OCI-LY1 (cell line): ENCODE measurements at regions not wholly inside any gene's neighbourhood (a gene's known extent, or its start where the extent isn't known, plus 50 kb on each side); places are given as distances from the start of the nearest gene placed in this dataset.
"Not testable (repeated sequence)": the region's sequence is repeated elsewhere in the genome, so short reads cannot be mapped to it uniquely, and the experiment has no call there.

Source experiments
- H2AFZ ChIP-seq: fragments of 200-600 bp; sonication (generic), shearing (Covaris generic); 2 replicates; pipeline ENCODE4 v1.6.0; 2014; ENCODE audit warnings: antibody characterized with exemption, mild to moderate bottlenecking, low read length
- H3F3A ChIP-seq: fragments of 200-600 bp; sonication (generic), shearing (Covaris generic); 2 replicates; pipeline ENCODE4 v1.6.0; 2014; ENCODE audit warnings: mild to moderate bottlenecking, antibody characterized with exemption, low read length, moderate library complexity; ENCODE audit not compliant: insufficient read depth
- H3K27ac ChIP-seq: fragments of 200-600 bp; sonication (generic); 2 replicates; pipeline ENCODE4 v1.5.1; 2014; ENCODE audit warnings: low read length, mixed run types, mild to moderate bottlenecking, low read depth; ENCODE audit not compliant: poor library complexity, severe bottlenecking
- H3K27me3 ChIP-seq: fragments of 200-600 bp; sonication (generic); 2 replicates; pipeline ENCODE4 v1.6.0; 2014; ENCODE audit warnings: antibody characterized with exemption, mild to moderate bottlenecking, low read length, moderate library complexity; ENCODE audit not compliant: insufficient read depth
- H3K36me3 ChIP-seq: fragments of 200-600 bp; sonication (generic); 2 replicates; pipeline ENCODE4 v1.6.1; 2014; ENCODE audit warnings: mild to moderate bottlenecking, antibody characterized with exemption, low read length, moderate library complexity, mixed read lengths; ENCODE audit not compliant: insufficient read depth
- H3K4me1 ChIP-seq: fragments of 200-600 bp; sonication (generic); 2 replicates; pipeline ENCODE4 v1.5.1; 2014; ENCODE audit warnings: mild to moderate bottlenecking, low read length, moderate library complexity; ENCODE audit not compliant: insufficient read depth, severe bottlenecking
- H3K4me2 ChIP-seq: fragments of 200-600 bp; sonication (generic), shearing (Covaris generic); 2 replicates; pipeline ENCODE4 v1.6.1; 2014; ENCODE audit warnings: low read length
- H3K4me3 ChIP-seq: fragments of 200-600 bp; sonication (generic); 2 replicates; pipeline ENCODE4 v1.5.1; 2014; ENCODE audit warnings: low read length, low read depth, mild to moderate bottlenecking, mixed read lengths; ENCODE audit not compliant: poor library complexity, severe bottlenecking
- H3K79me2 ChIP-seq: fragments of 200-600 bp; shearing (Covaris generic); 2 replicates; pipeline ENCODE4 v1.6.1; 2016; ENCODE audit warnings: mixed run types, low read length, mixed read lengths; ENCODE audit not compliant: insufficient read depth
- H3K9ac ChIP-seq: fragments of 200-600 bp; sonication (generic), shearing (Covaris generic); 2 replicates; pipeline ENCODE4 v1.6.1; 2014; ENCODE audit warnings: mild to moderate bottlenecking, low read length, mixed read lengths
- H3K9me2 ChIP-seq: fragments of 200-600 bp; sonication (generic), shearing (Covaris generic); 2 replicates; pipeline ENCODE4 v1.6.1; 2014; ENCODE audit warnings: low read depth, mild to moderate bottlenecking, low read length, mixed read lengths
- H3K9me3 ChIP-seq: fragments of 200-600 bp; shearing (Covaris generic); 2 replicates; pipeline ENCODE4 v1.6.1; 2014; ENCODE audit warnings: low read length, mixed read lengths
- H4K20me1 ChIP-seq: fragments of 200-600 bp; sonication (generic), shearing (Covaris generic); 2 replicates; pipeline ENCODE4 v1.6.0; 2016; ENCODE audit warnings: mild to moderate bottlenecking, low read length; ENCODE audit not compliant: insufficient read depth
- EZH2 ChIP-seq: fragments of 200-600 bp; sonication (generic), shearing (Covaris generic); IDR thresholded peaks from 2 replicates; pipeline ENCODE4 v1.8.0; 2017; ENCODE audit warnings: borderline replicate concordance, mixed run types, mild to moderate bottlenecking, antibody characterized with exemption, low read length, moderate library complexity, mixed read lengths
- TF ChIP-seq, protein P1 (sequence below): fragments of 200-600 bp; sonication (generic), shearing (Covaris generic); IDR thresholded peaks from 2 replicates; pipeline ENCODE4 v1.5.1; 2017; ENCODE audit warnings: mild to moderate bottlenecking, antibody characterized with exemption, low read length, moderate library complexity, mixed read lengths

DNA sequence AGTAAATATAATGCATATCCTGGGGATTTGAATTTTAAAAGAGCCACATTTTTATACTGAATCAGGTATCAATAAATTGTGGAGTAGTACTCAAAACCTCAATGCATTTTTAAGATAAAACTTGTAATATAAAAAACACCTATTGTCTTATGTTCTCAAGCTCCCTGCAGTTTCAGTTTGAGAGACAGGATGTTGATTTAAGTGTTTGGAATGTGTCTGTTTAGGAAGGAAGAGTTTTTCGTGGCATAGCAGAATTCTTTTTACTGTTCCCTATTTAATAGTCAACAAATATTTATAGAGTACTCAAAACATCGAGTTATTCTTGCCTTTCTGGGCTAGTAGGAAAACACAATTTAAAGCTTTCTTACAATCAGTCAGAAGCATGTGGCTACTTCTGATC is 146.1 kb upstream of the BCHE start:
- Histone ChIP-seq H3K9me2 (no peaks in the 10 kb centered on the region), H3K9me3 (no peaks in the 10 kb centered on the region), H4K20me1 (no peaks in the 10 kb centered on the region), H2AFZ (no peak overlapping the region), H3K4me2 (no peak overlapping the region), H3F3A (no peaks in the 10 kb centered on the region), H3K9ac (no peak overlapping the region), H3K27me3 (no peaks in the 10 kb centered on the region), H3K79me2 (no peaks in the 10 kb centered on the region), H3K4me3 (no peak overlapping the region), H3K27ac (no peak overlapping the region), H3K4me1 (no peaks in the 10 kb centered on the region), H3K36me3 (no peaks in the 10 kb centered on the region)
- TF ChIP-seq EZH2, result no peak
- TF ChIP-seq, protein P1, sequence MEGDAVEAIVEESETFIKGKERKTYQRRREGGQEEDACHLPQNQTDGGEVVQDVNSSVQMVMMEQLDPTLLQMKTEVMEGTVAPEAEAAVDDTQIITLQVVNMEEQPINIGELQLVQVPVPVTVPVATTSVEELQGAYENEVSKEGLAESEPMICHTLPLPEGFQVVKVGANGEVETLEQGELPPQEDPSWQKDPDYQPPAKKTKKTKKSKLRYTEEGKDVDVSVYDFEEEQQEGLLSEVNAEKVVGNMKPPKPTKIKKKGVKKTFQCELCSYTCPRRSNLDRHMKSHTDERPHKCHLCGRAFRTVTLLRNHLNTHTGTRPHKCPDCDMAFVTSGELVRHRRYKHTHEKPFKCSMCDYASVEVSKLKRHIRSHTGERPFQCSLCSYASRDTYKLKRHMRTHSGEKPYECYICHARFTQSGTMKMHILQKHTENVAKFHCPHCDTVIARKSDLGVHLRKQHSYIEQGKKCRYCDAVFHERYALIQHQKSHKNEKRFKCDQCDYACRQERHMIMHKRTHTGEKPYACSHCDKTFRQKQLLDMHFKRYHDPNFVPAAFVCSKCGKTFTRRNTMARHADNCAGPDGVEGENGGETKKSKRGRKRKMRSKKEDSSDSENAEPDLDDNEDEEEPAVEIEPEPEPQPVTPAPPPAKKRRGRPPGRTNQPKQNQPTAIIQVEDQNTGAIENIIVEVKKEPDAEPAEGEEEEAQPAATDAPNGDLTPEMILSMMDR, result no peak

DNA sequence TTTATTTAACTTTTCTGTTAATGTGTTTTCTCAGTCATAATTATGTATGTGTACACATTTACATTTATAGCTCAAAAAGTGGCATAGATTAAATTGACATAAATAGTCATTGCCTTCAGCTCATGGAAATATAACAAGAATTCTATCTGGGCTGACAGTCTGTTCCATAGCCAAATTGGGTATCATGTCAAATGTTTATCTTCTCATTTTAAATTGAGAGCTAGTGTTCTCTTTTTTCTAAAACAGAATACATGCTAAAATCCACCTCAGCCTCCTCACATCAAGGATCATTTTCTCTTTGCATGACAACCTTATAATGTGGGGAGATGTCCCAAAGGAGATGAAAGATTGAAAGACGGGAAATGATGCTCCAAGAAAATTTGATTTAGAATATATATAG is 144.1 kb upstream of the BCHE start:
- TF ChIP-seq, protein P1, result no peak
- no peak for TF ChIP-seq EZH2
- H3K9me3 ChIP-seq, result no peaks in the 10 kb centered on the region
- no peaks in the 10 kb centered on the region for H3K4me1 ChIP-seq
- no peak overlapping the region for H3K27ac ChIP-seq
- H3K9me2 ChIP-seq, result no peaks in the 10 kb centered on the region
- no peak overlapping the region for H3K9ac ChIP-seq
- no peaks in the 10 kb centered on the region for H3K79me2 ChIP-seq
- no peak overlapping the region for H3K4me2 ChIP-seq
- no peaks in the 10 kb centered on the region for H3K36me3 ChIP-seq
- H3K4me3 ChIP-seq, result no peak overlapping the region
- no peak overlapping the region for H2AFZ ChIP-seq
- H4K20me1 ChIP-seq, result no peaks in the 10 kb centered on the region
- H3K27me3 ChIP-seq, result no peaks in the 10 kb centered on the region
- no peaks in the 10 kb centered on the region for H3F3A ChIP-seq

DNA sequence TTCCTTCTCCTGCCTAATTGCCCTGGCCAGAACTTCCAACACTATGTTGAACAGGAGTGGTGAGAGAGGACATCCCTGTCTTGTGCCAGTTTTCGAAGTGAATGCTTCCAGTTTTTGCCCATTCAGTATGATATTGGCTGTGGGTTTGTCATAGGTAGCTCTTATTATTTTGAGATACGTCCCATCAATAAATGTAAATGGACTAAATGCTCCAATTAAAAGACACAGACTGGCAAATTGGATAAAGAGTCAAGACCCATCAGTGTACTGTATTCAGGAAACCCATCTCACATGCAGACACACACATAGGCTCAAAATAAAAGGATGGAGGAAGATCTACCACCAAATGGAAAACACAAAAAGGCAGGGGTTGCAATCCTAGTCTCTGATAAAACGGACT is 123.6 kb upstream of the BCHE start:
- not testable (repeated sequence) for H3K36me3 ChIP-seq, H3K9me3 ChIP-seq, H3F3A ChIP-seq, H3K4me2 ChIP-seq, H2AFZ ChIP-seq, H4K20me1 ChIP-seq, H3K9ac ChIP-seq, H3K79me2 ChIP-seq, H3K4me3 ChIP-seq, H3K27ac ChIP-seq, H3K9me2 ChIP-seq, H3K27me3 ChIP-seq, H3K4me1 ChIP-seq

DNA sequence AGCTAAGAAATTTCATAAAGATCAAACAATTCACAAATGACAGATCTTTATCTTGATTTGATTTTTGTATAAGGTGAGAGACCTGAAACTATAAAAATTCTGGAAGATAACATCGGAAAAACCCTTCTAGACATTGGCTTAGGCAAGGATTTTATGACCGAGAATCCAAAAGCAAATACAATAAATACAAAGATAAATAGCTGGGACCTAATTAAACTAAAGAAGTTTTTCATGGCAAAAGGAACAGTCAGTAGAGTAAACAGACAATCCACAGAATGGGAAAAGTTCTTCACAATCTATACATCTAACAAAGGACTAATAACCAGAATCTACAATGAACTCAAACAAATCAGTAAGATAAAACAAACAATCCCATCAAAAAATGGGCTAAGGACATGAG is 116.9 kb upstream of the BCHE start:
- H3F3A ChIP-seq, result no peaks in the 10 kb centered on the region
- no peak overlapping the region for H3K9ac ChIP-seq
- H3K4me1 ChIP-seq, result no peaks in the 10 kb centered on the region
- no peak overlapping the region for H3K27ac ChIP-seq
- H3K9me3 ChIP-seq, result no peaks in the 10 kb centered on the region
- H3K4me3 ChIP-seq, result no peak overlapping the region
- no peaks in the 10 kb centered on the region for H3K27me3 ChIP-seq
- H2AFZ ChIP-seq, result no peak overlapping the region
- H3K4me2 ChIP-seq, result no peak overlapping the region
- no peaks in the 10 kb centered on the region for H4K20me1 ChIP-seq
- no peaks in the 10 kb centered on the region for H3K36me3 ChIP-seq
- no peaks in the 10 kb centered on the region for H3K9me2 ChIP-seq
- TF ChIP-seq, protein P1, result no peak
- TF ChIP-seq EZH2, result no peak
- H3K79me2 ChIP-seq, result no peaks in the 10 kb centered on the region
